ENCODE measurements at regions not wholly inside any gene's neighbourhood (a gene's known extent, or its start where the extent isn't known, plus 50 kb on each side); places are given as distances from the start of the nearest gene placed in this dataset.

- no peak for DNase-seq
These were observed 91.2 kb upstream of the TNRC6C start for GRCh38 chr17:77867308-77867781.

DNA sequence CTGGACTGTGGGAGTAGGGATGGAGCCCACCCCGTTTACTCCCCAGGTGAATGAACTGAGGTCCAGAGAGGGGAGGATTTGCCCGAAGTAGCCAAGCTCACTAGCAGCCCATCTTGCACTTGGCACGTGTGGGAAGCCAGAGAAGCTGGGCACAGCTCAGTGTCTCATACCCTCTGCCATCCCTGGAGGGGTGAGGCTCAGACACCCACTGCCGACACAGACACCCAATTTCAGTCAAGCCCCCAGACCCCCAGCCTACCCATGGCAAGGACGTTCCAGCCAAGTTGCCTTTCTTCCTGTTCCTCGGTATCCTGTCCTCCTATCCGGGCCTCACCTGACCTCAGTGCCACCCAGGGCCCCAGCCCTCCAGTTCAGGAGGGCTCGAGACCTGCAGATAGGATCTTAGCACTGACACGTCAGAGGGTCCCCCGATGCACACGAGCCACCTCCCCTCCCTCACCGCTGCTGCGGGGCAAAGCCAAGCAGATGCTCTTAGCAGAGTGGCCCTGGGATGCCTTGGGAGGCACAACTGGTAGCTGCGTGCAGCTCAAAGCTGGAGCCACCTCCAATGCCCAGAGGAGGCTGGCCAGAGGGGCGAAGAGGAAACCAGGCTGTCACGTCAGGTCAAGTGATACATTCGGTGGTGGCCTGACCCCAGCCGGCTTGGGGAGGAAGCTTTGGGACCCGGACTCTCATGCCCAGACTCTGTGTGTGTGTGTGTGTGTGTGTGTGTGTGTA is 90.4 kb upstream of the TNRC6C start:
- no peak for DNase-seq

- no peak for DNase-seq
These were observed 89.4 kb upstream of the TNRC6C start for GRCh38 chr17:77869041-77869599.

DNA sequence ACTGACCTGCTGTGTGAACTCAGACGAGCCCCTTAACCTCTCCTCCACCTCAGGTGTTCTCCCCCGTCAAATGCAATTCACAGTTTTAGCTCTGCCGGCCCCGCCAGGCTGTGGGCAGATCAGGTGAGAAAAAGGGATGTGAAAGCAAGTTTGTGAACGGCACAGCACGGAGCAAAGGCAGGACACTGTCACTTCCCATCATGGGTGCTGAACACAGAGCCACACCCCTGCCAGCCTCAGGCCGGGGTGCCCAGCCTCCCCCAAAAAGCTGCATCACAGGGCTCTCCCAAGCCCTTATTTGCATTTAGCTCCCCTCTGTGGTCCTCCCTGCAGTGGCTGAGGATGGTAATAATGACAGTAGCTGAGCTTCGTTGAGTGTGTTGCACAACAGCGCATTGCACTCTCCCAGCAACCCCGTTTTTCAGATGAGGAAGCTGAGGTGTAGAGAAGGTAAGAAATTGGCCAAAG is 88.8 kb upstream of the TNRC6C start:
- peak; percentile 42 for DNase-seq

- DNase-seq: peak; percentile 28
These were observed 86.3 kb upstream of the TNRC6C start for GRCh38 chr17:77872199-77872598.

DNA sequence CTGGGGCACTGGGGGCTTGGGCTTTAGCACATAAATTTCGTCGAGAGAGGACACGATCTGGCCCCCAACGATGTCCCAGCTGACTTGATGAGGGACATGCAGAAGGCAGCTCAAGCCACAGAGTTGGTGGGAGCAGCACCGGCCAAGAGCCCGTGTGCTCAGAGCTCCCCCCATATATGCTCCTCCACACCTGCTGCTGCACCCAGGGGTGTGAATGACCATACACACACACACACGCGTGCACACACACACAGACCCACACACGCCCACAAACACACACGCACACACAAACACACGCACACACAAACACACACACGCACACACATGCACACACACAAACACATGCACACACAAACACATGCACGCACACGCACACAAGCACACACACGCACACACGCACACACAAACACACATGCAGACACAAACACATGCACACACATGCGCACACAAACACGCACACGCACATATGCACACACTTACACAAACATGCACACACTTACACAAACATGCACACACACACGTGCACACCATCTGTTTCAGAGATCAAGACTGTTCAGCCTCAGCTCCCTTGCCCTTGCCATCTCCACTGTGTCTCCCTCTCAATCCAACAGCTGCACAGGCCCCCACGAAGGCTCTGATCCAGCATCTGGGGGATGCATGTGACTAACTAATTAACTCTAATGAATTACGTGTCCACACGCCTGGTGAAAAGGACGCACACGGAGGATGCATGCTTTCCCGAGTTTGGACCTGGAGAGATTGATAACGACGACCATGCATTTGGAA is 85.6 kb upstream of the TNRC6C start:
- DNase-seq: no peak

- no peak for DNase-seq
These were observed 84.8 kb upstream of the TNRC6C start for GRCh38 chr17:77873500-77874302.

- DNase-seq: no peak
These were observed 84.0 kb upstream of the TNRC6C start for GRCh38 chr17:77874303-77875050.

DNA sequence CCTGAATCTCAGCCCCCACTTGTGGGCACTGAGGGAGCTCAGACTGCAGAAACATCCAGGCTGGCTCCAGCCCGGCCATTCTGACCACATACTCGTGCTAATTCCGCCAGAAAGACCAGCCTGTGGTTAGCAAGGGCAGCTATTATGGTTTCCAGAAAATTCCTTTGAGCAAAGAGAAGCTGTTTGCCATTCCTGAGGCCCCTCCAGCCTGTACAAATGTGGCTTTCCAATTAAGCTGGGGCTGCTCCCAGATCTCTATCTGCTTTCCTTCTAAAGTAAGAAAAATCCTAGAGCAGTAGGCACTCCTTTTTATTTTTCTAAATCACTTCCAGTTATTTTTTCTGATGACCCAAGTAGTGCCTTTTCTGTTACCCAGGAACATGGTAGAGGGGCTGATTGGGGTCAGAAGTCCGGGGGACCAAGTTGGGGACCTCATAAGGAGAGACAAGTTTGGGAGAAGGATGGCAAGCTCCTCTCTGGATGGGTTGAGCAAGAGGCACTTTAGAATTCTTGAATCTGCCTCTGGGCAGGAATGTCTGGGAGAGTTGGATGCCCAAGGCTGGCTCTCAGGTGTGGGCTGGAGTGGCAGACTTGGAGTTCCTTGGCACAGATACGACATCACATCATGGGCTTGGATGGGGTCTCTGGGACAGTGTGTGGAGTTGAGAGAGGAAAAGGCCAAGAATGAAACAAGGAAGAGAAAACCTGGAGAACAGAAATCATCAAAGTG is 83.3 kb upstream of the TNRC6C start:
- DNase-seq: no peak

DNA sequence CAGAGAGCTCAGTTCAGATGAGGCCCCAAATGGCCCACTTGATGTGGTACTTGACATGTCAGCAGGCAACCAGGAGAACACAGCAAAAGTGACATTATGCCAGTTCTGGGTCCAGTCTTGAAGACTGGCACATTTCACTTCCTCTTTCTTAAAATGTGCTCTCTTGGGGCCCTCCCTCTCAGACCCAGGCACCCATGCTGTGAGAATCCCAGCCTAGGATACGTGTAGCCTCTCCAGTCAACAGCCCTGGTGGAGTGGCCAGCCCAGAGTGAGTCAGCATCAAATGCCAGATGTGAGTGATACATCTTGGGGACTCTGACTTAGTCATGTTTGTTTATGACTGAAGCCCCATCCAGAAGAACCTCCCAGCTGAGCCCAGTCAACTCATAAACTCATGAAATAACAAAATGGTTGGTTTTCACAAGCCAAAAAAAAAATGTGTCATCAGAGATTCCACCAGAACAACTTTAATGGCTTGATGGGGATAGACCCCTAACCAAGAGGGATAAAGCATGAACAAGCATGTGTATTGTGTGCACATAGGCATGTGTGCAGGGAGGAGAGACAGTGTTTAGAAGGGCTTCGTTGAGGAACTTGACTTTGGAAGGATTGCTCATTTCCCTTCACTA is 82.5 kb upstream of the TNRC6C start:
- DNase-seq: peak; percentile 49

DNA sequence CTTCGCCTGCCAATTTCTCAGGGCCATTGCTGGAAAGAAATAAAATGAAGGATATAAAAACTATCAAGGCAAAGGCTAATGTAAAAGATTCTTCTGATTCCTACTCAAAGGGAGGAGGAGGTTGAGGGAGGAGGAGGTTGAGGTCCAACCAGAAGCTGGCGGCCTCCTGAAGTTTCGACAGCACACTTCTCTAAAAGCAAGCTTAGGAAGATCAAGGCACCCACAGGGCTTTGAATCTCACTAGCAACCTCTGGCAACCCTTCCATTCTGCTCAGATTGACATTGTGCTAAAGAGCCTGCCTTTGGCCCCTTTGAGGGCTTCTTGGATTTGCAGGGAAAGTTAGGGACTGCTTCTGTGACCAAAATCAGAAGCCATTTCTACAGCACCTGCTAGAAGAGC is 81.5 kb upstream of the TNRC6C start:
- peak; percentile 30 for DNase-seq

- DNase-seq: no peak
These were observed 80.7 kb upstream of the TNRC6C start for GRCh38 chr17:77877646-77878355.

- no peak for DNase-seq
These were observed 79.1 kb upstream of the TNRC6C start for GRCh38 chr17:77879226-77879895.

DNA sequence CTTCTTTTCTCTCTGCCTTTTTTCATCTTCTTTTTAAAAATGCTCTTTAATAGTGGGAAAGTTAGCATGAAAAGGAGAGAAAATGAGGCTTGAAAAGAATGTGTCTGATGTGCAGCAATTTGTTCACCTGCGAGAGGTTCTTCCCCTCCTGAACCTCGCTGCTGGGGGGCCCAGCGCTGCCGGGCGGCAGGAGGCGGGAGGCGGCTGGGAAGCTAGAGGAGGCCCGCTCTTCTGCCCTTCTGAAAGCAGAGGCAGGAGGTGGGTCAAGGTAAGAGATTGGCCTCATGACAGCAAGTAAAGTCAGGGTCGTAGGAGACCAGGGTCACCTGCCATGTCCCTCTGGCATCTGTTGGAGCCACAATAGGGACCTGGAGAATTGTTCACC is 78.6 kb upstream of the TNRC6C start:
- DNase-seq: no peak

DNA sequence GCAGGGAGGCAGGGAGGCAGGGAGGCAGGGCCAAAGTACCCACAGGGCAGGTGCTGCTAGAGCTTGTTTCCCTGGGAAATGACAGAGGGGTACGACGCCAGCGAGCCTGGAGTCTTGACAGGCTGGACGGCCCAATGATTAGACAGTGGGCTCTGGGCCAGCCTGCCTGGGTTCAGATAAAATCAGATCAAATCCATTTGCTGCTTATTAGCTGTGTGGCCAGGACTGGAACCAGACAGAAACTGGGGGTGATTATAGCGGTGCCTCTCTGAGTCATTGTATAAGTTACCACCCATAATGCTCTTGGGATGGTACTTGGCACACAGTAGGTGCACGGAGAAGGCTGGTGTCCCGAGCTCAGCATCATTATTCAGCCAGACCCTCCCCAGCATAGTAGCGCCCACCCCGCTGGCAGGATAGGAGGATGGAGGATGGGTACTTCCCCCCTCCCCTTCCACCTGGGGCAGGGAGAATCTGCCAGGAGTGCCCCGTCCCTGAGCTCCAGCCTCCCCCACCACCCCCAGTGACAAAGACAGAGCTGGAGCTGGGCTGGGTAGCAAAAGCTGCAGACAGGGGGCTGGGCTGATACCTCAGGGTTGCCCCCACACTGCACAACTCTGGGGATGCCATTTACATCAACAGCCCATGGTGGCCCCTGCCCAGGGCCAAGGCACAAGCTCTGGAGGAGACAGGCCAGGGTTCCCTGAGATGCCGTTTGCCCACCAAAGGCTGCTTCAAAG is 77.6 kb upstream of the TNRC6C start:
- DNase-seq: peak; percentile 51

DNA sequence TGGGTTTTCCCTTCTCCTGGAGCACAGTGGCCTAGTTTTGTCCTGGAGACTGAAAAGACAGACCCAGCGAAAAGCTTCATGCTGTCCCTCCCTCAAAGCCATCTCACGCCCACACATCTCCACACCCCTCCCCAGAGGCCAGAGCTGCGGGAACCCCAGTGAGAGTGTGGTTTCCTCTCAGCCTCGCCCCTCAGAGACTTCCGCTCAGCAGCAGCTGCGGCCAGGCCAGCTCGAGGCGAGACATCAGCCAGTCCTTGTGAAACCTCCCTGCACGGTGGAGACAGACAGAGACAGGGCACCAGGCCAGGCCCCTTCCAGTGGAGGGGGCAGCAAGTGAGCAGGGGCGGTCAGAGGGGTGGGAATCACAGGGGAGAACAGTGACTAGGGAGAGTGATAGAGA is 77.0 kb upstream of the TNRC6C start:
- peak; percentile 98 for DNase-seq

GRCh38 chr17:77882040-77882439 is 76.5 kb upstream of the TNRC6C start:
- DNase-seq: no peak

GRCh38 chr17:77882481-77883212 is 75.9 kb upstream of the TNRC6C start:
- DNase-seq: peak; percentile 73
